ENCODE measurements at regions not wholly inside any gene's neighbourhood (a gene's known extent, or its start where the extent isn't known, plus 50 kb on each side); places are given as distances from the start of the nearest gene placed in this dataset.

GRCh38 chr5:51678330-51678729, 295.1 kb downstream of the ISL1 start:
- dilution Hi-C loops (cut with HindIII; ENCODE audit: low sequenced_read_pairs, unreplicated experiment) = no loop called here
- Histone ChIP-seq H3K56ac (ENCODE audit: extremely low read depth, insufficient read depth, low read length) (no peak overlapping the region), H3K9ac (ENCODE audit: low read depth, low read length) (no peak overlapping the region), H2BK5ac (ENCODE audit: low read depth, low read length, poor library complexity, severe bottlenecking) (no peak overlapping the region), H3K9me1 (ENCODE audit: insufficient read depth, low read length) (no peaks in the 10 kb centered on the region), H2AK5ac (ENCODE audit: low read depth, low read length) (no peak overlapping the region), H3K4me2 (ENCODE audit: low read depth, low read length) (no peak overlapping the region), H3K36me3 (ENCODE audit: control insufficient read depth, insufficient read depth, low read length) (no peaks in the 10 kb centered on the region), H2BK15ac (ENCODE audit: low read depth, low read length) (no peak overlapping the region), H2AFZ (replicated peaks; ENCODE audit: low read length, poor library complexity) (no peak overlapping the region), H3K9me3 (ENCODE audit: control insufficient read depth, insufficient read depth, low read length) (peaks cover 2% of the 10 kb centered on the region; the same call in 1 of the 2 replicates), H4K5ac (ENCODE audit: low read depth, low read length) (no peak overlapping the region), H3K4ac (ENCODE audit: low read depth, low read length) (no peak overlapping the region), H4K91ac (ENCODE audit: insufficient read depth, low read depth, low read length) (no peak overlapping the region), H3K27ac (ENCODE audit: insufficient read depth, low read length) (no peak overlapping the region), H3K4me1 (ENCODE audit: control insufficient read depth, insufficient read depth, low read length) (no peaks in the 10 kb centered on the region), H3K27me3 (ENCODE audit: control insufficient read depth, insufficient read depth, low read length) (no peaks in the 10 kb centered on the region), H3K79me1 (ENCODE audit: low read depth in 1 of 2, low read length in 2 of 2) (no peaks in the 10 kb centered on the region), H2BK120ac (ENCODE audit: low read depth, low read length) (no peak overlapping the region), H3K4me3 (ENCODE audit: insufficient read depth, low read depth, low read length) (no peak overlapping the region), H4K20me1 (ENCODE audit: insufficient read depth, low read length) (no peaks in the 10 kb centered on the region), H3K23ac (ENCODE audit: low read depth, low read length) (no peak overlapping the region), H2BK20ac (ENCODE audit: low read depth, low read length) (no peak overlapping the region), H4K8ac (ENCODE audit: low read depth in 2 of 2, low read length in 2 of 2) (no peak overlapping the region), H2AK9ac (replicated peaks; ENCODE audit: low read depth, low read length, poor library complexity) (no peak overlapping the region), H3K18ac (ENCODE audit: low read depth, low read length) (no peak overlapping the region), H3K14ac (replicated peaks; ENCODE audit: low read depth, low read length) (no peak overlapping the region)
- ChIA-PET POLR2A (ENCODE audit: unreplicated experiment) (no interaction called here), CTCF (no interaction called here)
- no peak for DNase-seq
- ATAC-seq (ENCODE audit: low read depth) = no peak
- BruUV-seq (replicated peaks) = no TSS peak
- intact Hi-C loops (cut with micrococcal nuclease) = no loop called here
- in situ Hi-C loops (cut with MboI; ENCODE audit: low sequenced_read_pairs) = no loop called here
- TF ChIP-seq CEBPB (IDR thresholded peaks at IDR 0.05; ENCODE audit: low read depth, low read length) = no peak
- no peak for TF ChIP-seq USF2 (IDR thresholded peaks at IDR 0.05; ENCODE audit: low read depth, low read length)
- TF ChIP-seq POLR2A (IDR thresholded peaks at IDR 0.05; ENCODE audit: low read depth, low read length) = no peak
- TF ChIP-seq ELK1 (IDR thresholded peaks at IDR 0.05; ENCODE audit: borderline replicate concordance, low read depth, low read length) = no peak
- no peak for TF ChIP-seq MAFK (IDR thresholded peaks at IDR 0.05; ENCODE audit: low read depth, low read length)
- TF ChIP-seq MAZ (IDR thresholded peaks at IDR 0.05; ENCODE audit: borderline replicate concordance, low read depth, low read length) = no peak
- no peak for TF ChIP-seq CTCF (conservative IDR thresholded peaks at IDR 0.05; ENCODE audit: low read depth, low read length)
- no peak for TF ChIP-seq MXI1 (IDR thresholded peaks at IDR 0.05; ENCODE audit: borderline replicate concordance, low read depth, low read length)
- no peak for TF ChIP-seq RAD21 (IDR thresholded peaks at IDR 0.05; ENCODE audit: low read length)
- TF ChIP-seq SMC3 (IDR thresholded peaks at IDR 0.05; ENCODE audit: low read depth, low read length) = no peak
- TF ChIP-seq FOS (IDR thresholded peaks at IDR 0.05; ENCODE audit: low read depth, low read length) = no peak
- TF ChIP-seq BHLHE40 (IDR thresholded peaks at IDR 0.05; ENCODE audit: low read depth, low read length) = no peak
- no CpG with 5 or more reads among the region's 3 CpGs for WGBS, 2 experiments (ENCODE audit: extremely low coverage in 2 of 2, insufficient read length in 1 of 2)
